Heart left ventricle (tissue), 13 donors: ENCODE measurements at regions not wholly inside any gene's neighbourhood (a gene's known extent, or its start where the extent isn't known, plus 50 kb on each side); places are given as distances from the start of the nearest gene placed in this dataset.

Source experiments
- CTCF ChIP-seq, 12 donors: fragments of 200-600 bp; sonication (generic) in 4 of 12; IDR thresholded peaks; one replicate each; pipeline versions ENCODE4 v1.5.0 to v1.8.0; 2018 to 2022; ENCODE audit warnings: antibody characterized with exemption in 12 of 12, mild to moderate bottlenecking in 5 of 12
- POLR2A ChIP-seq, 2 donors: fragments of 450-650 bp; IDR thresholded peaks; one replicate each; pipeline ENCODE4 v1.6.1; 2017; ENCODE audit warnings: antibody characterized with exemption in 2 of 2, mild to moderate bottlenecking in 2 of 2, moderate library complexity in 2 of 2
- donor health status: ischemic (EF 13 %, LVEDD 7.1; RV severe dilation, severe dysfunction).
- donor health status: DM: no; HTN: yes; CAD: no.
- donor health status: DM: no; HTN: no; CAD: no.
- donor health status: ischemic (EF 25% LVEDD 6.9; RV normal size, moderate dysfunction).
- donor health status: ischemic (EF 25% LVEDD 5.7; RV mildly dilated, moderate dysfunction).
- donor health status: ischemic (EF 35%, LVEDD 5.7; RV mildly dilated, moderate dysfunction).
- donor health status: nonischemic (EF 11% LVEDD 7.7; RV severe dilation, severe dysfunction).
- donor health status: DM: yes; HTN: yes; CAD: no.
- donor health status: PGD.
- donor health status: ischemic (EF 29% LVEDD 5.4; RV normal size, mild dysfunction).
- donor health status: nonischemic (EF 23%, LVEDD 6.1; RV moderate dilation, normal function).

- TF ChIP-seq CTCF (IDR thresholded peaks at IDR 0.05) (no peak), POLR2A (IDR thresholded peaks at IDR 0.05) (no peak)
Measured at GRCh38 chr3:43163895-43164493, 58.1 kb upstream of the POMGNT2 start.
